HG02610 (cell line): ENCODE measurements at regions not wholly inside any gene's neighbourhood (a gene's known extent, or its start where the extent isn't known, plus 50 kb on each side); places are given as distances from the start of the nearest gene placed in this dataset.

Experiments
- ATAC-seq: cut with Tn5 transposase; IDR thresholded peaks from one replicate; pipeline ENCODE4 v1.9.1; 2021; ENCODE audit warnings: mild to moderate bottlenecking, moderate library complexity; ENCODE audit not compliant: unreplicated experiment

DNA sequence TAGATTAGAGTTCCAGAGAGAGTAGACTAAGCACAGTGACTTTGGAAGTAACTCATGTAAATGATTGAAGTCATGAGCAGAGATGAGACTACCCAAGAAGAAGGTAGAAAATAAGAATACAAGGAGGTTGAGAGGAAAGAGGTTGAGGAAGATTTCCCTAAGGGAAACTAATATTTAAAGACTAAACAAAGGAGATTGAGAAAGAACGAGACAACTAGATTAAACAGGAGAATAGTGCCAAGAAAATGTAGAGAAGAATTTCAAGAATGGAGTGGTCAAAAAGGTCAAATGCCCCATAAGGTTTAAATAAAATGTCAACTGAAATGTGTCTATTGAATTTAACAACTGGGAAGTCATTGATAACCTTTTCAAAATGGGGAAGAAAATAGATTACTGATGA is 59.0 kb downstream of the RPS29 start:
- no peak for ATAC-seq

- no peak for ATAC-seq
These were observed 60.1 kb downstream of the RPS29 start for GRCh38 chr14:49526101-49526500.

GRCh38 chr14:49516286-49516685 is 69.9 kb downstream of the RPS29 start:
- ATAC-seq = no peak

GRCh38 chr14:49512571-49512970 is 73.6 kb downstream of the RPS29 start:
- ATAC-seq = no peak

- ATAC-seq = no peak
These were observed 74.0 kb downstream of the RPS29 start for GRCh38 chr14:49512147-49512551.

- ATAC-seq = no peak
These were observed 78.1 kb downstream of the RPS29 start for GRCh38 chr14:49508124-49508523.

DNA sequence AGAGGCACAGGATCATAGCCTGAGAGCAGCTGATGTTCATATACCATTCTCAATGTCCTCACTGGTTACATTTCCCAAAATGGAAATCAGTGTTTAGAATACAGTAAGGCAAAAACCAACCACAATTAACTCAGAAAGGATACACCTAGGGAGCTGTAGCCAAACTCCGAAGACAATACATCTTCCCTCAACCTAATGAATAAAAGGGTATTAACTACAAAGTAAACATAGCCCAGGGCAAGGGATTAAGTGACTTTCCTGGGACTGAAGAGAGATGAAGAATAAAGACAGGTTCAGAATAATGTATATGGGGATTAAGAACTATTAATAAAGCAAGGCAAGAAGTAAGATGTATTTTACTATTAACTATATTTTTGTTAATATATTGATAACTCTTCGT is 79.5 kb downstream of the RPS29 start:
- no peak for ATAC-seq

GRCh38 chr14:49505041-49505766 is 81.0 kb downstream of the RPS29 start:
- no peak for ATAC-seq

DNA sequence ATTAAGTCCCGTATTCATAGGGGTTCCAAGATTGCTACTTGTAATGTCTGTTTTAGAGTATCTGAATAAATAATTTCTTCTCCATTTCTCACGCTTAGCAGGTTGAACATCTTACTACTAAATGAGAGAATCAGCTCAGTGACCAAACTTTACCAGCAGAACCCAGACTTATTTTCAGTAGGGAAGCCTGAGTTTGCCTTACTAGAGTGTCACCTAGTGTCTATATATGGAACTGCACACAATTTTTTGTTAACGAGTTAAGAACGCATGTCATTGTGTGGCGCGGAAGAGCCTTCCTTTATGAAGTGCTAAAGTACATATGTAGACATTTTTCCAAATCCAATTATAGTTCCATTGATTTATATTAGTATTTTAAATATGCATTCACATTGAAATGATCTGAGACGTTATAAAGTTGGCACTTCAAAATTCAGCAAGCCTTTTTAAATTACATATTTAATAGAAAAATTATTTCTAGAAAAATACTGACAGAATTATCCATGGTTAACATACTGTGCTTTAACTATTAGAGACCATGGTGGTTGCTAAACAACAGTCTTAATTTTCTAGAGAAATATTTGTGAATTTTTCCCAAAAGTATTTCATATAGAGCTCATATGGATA is 88.3 kb downstream of the RPS29 start:
- ATAC-seq = peak; percentile 67

- no peak for ATAC-seq
These were observed 88.9 kb downstream of the RPS29 start for GRCh38 chr14:49497267-49497666.

DNA sequence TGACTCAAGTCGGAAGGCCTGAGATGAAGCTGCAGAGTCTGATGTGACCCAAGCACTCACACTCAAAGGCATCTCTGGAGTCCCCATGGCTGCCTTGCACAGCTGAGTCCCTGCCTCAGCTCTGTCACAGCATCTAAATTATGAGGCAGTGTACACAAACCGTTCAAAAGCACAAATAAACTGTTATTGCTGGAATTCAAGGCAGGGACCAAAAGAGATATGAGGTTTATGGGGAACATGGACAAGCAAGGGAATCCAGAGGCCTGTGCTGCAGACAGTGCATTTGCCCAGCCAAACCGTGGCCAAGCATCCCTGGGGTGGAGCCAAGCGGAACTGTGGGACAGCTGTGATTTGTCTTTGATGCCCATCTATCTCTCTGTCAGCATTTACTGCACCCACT is 91.3 kb downstream of the RPS29 start:
- no peak for ATAC-seq

DNA sequence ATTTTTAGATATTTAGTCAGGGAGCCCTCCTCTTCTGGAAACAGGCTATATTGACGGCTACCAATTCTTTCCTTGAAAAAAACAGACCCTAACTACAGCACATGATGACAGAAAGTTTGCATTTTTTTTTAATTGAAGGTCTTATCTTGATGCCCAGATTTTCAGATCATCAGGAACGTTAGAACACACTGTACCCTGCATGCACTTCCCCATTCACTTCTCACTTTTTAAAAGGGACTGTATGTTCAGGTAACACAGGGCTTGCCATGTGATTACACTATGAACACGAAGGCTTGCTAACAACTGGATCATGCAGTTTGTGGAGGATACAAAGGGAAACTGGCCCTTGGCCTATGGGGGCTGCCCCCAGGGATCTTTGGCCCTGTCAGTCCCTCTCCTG is 92.6 kb downstream of the RPS29 start:
- ATAC-seq = no peak

GRCh38 chr14:49492151-49492550 is 94.0 kb downstream of the RPS29 start:
- ATAC-seq = no peak

GRCh38 chr14:49489341-49489740 is 96.8 kb downstream of the RPS29 start:
- ATAC-seq = no peak

- no peak for ATAC-seq
These were observed 98.9 kb downstream of the RPS29 start for GRCh38 chr14:49487238-49487637.

DNA sequence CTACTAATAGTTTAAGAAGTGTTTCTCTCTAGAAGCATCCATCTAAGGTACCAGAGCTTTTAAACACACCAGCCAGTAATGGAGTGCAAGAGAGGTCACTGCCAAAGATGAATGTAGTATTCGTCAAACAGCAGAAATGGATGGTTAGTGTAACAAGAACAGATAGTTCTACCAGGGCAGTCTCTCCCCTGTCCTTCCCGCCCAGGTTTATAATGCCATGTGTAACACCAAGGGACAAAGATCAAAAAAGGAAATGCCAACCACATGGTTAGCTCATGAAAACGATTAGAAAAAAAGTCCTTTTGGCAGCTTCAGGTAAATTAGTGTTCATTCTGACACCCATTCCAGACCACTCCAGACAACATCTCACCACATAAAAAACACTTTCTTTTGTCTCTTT is 100.9 kb downstream of the RPS29 start:
- no peak for ATAC-seq

DNA sequence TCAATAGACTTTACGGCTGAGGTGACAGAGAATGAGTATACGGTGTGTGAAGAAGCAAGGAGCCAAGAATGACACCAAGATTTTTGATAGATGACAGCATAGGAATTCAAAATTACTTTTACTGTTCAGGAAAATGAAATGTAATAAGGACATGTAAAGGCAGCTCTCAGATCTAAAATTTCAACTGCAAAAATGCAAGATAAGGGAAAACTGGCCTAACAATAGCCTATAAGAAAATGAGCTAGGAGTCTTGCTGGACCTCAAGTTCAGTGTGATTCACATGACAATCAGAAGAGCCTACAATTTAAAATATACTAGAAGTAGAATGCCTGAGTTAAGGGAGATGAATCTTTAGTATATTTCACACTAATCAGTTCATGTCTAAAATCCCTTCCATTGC is 102.0 kb downstream of the RPS29 start:
- no peak for ATAC-seq

DNA sequence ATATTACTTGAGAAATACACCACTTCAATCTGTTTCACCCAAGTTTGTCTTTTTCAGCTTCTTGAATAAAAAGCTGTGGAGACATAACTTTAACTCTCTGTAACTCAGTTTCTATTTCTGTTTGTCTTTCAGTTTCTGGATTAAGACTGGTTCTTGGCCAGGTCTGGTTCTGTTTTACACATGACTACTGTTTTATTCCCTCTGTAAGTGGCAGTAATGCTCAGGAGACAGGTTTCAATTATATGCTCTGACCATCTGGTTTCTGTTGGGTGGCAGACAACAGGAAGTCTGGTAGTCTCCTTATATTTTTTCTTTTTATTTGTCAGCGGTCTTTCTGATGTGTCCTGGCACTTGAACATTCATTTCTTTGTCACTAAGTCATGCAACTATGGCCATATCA is 102.9 kb downstream of the RPS29 start:
- peak; percentile 72 for ATAC-seq

- no peak for ATAC-seq
These were observed 105.1 kb downstream of the RPS29 start for GRCh38 chr14:49480979-49481498.

GRCh38 chr14:49480053-49480760 is 106.0 kb downstream of the RPS29 start:
- ATAC-seq = no peak

GRCh38 chr14:49479432-49479831 is 106.7 kb downstream of the RPS29 start:
- ATAC-seq = no peak

DNA sequence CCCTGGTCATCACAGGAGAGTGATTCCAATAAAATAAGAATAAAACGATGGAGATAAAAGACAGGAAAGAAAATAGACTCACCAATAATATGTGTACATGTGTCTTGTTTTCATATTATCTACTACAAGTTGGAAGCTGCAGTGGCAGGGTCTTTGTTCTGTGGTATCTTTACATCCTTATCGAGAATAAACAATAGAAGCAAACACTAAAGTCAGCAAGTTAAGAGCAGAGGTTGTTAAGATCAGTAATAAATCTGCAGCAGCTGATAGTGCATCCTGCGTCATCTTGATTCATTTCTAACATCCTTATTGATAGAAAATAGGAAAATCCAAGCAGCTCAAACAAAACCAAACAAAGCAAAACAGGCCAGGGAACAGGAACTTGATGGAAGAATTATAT is 107.4 kb downstream of the RPS29 start:
- no peak for ATAC-seq
